ENCODE measurements at regions not wholly inside any gene's neighbourhood (a gene's known extent, or its start where the extent isn't known, plus 50 kb on each side); places are given as distances from the start of the nearest gene placed in this dataset.

- TF ChIP-seq CTCF (conservative IDR thresholded peaks at IDR 0.05; ENCODE audit: low read depth in 2 of 2) = no peak
- no peak for TF ChIP-seq EZH2 (IDR thresholded peaks at IDR 0.05; ENCODE audit: low read depth, unreplicated experiment)
- TF ChIP-seq STAT1 (IDR thresholded peaks at IDR 0.05; ENCODE audit: unreplicated experiment) = no peak
- TF ChIP-seq POLR2AphosphoS5 (IDR thresholded peaks at IDR 0.05; ENCODE audit: low read depth) = no peak
- no peak for TF ChIP-seq EZH2phosphoT487 (IDR thresholded peaks at IDR 0.05; ENCODE audit: unreplicated experiment)
- no peak for TF ChIP-seq ZNF331 (CRISPR knock-in tag; IDR thresholded peaks at IDR 0.05; ENCODE audit: low read depth)
- TF ChIP-seq REST (IDR thresholded peaks at IDR 0.05; ENCODE audit: unreplicated experiment) = no peak
- TF ChIP-seq JUNB (IDR thresholded peaks at IDR 0.05; ENCODE audit: unreplicated experiment) = no peak
- TF ChIP-seq NANOG (IDR thresholded peaks at IDR 0.05; ENCODE audit: borderline replicate concordance) = no peak
- no peak for TF ChIP-seq CREB1 (CRISPR knock-in tag; IDR thresholded peaks at IDR 0.05; ENCODE audit: low read depth)
- TF ChIP-seq ZNF114 (CRISPR knock-in tag; IDR thresholded peaks at IDR 0.05) = no peak
- no peak for TF ChIP-seq ETS1 (IDR thresholded peaks at IDR 0.05)
These were observed 681.2 kb downstream of the PDHA2 start for GRCh38 chr4:96521046-96521536.

All from GM23338 (cell line).